ENCODE measurements at regions not wholly inside any gene's neighbourhood (a gene's known extent, or its start where the extent isn't known, plus 50 kb on each side); places are given as distances from the start of the nearest gene placed in this dataset.
"Not testable (repeated sequence)": the region's sequence is repeated elsewhere in the genome, so short reads cannot be mapped to it uniquely, and the experiment has no call there.

DNA sequence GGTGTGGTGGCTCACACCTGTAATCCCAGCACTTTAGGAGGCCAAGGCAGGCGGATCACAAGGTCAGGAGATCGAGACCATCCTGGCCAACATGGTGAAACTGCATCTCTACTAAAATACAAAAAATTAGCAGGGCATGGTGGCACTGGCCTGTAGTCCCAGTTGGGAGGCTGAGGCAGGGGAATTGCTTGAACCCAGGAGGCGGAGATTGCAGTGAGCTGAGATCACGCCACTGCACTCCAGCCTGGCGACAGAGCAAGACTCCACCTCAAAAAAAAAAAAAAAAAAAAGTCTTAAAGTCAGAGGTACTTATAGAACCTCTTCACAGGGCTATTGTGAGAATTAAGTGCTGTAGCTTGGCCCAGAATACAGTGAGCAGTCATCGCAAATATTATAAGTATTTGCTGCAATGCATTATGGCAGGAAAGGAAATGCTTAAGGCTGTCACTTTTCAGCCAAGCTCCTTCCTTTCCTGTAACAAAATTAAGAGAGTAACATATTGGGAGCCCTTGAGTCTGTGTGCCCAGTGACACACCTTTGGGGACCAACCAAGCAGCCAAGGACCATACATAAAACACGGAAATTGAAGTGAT is 110.9 kb upstream of the HAND1 start:
- DNase-seq (ENCODE audit: low read depth) = not testable (repeated sequence)

DNA sequence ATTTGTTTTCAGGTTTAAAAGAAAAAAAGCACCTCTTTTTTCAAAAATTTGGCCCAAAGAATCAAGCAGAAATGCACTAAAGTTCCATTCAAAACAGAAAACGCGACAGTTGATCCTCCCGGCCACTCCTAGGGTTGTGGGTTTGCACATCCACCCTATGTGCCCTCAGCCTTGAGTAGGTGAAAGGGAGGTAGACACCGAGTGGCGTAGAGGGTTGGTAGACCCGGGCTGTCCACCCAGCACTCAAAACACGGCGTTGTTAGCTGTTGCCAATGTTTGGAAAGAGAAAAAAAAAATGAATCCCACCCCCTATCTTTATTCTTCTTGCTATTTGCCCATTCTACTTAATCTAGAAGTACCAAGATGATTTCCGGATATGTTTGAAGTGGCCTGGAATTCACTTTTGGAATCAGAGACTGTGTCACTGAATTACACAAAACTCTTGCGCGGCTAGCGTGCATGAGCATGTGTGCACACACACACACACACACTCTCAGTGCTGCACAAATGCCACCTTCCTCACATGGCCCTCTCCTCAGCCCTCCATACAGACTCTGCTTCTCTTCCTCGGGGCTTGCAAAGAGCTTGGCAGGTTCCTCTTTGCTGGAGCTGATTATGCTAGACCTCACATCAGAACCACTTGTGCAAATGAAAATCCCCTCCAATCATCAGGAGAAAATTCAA is 110.2 kb upstream of the HAND1 start:
- no peak for DNase-seq (ENCODE audit: low read depth)

DNA sequence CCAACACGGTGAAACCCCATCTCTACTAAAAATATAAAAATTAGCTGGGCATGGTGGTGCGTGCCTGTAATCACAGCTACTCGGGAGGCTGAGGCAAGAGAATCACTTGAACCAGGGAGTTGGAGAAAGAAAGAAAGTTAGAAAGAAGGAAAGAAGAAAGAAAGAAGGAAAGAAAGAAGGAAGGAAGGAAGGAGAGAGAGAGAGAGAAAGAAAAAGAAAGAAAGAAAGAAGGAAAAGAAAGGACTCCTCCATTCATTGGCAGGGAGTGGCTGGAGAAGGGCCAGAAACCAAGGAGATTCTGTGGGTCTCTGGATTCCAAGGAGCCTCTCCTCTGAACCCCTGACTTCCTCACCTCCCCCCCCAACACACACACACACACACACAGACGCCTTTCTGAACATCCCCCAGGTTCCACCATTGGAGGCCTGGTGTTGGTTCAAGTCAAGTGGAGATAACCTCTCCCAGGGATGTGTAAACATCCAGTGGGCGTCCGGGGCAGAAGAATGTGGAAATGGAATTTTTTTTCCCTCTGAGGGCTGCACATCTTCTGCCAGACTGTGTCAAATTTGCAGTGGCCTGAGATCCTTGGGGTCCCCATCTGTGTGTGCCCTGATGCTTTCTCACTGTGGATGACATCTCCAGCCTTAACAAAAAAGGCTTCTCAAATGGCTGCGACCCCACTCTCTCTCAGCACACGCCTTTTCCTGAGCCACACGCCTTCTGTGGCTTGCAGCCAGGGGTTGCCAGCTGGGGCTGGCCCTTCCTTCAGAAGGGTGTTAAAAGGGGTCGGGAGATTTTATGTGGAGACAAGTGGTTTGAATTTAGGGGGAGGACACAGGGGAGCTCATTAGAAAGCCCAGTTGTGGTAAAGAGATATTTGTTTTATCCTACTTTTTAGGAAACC is 109.3 kb upstream of the HAND1 start:
- no peak for DNase-seq (ENCODE audit: low read depth)

DNA sequence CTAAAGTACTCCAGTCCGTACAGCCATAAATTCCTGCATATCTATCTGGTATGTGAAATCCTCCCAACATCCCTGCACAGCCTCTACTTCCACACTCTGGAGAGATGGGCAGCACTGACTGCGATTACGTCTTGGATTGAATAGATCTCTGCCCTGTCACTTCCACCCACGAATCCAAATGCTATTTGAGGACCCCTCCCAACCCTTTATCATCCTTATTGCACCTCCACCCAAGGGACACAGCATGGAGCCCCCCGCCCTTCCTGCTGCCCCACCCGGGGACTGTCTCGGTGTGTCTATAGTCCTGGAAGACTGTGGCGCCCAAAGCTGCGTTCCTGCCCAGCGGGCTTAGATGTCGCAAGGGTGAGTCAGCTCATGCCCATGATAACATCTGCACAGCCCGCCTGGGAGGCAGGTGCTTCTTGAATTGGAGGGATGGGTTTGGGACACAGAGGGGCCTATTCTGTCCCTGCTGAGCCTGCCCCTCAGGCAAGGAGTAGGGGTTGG is 105.7 kb upstream of the HAND1 start:
- no peak for DNase-seq (ENCODE audit: low read depth)

DNA sequence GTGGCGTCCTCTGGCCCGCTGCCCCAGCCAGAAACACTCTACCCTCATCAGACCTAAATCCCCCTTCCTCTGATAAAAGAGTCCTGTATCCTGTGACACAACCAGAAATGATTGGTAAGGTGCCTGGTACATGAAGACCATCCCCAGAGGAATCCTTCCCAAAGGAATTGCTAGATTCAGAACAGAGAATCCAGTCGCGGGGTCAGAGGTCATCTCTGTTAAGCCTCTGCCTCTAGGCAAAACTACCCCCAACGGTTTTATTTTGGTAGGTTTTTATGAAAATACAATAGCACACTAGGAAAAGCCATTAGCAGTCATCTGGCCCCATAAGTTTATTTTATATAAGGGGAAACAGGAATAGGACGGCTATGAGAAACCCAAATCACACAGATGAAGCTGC is 102.4 kb upstream of the HAND1 start:
- DNase-seq (ENCODE audit: low read depth) = no peak

DNA sequence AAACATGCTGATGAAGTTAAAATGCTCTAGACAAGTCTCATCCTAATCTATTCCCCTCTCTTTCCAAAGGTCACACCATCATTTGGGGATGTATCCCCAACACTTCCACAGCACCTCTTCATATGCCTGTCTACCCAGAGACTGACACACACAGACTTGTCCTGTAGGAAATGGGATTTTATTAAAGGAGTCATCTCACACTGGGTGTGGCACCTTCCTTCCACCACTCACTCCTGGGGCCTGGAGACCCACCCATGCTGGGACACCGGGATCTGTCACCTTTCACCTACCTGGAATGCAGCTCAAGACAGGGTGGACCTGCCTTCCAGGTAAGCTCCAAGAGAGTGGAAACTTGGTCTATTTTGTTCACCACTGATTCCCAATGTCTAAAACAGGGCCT is 99.4 kb upstream of the HAND1 start:
- no peak for DNase-seq (ENCODE audit: low read depth)

DNA sequence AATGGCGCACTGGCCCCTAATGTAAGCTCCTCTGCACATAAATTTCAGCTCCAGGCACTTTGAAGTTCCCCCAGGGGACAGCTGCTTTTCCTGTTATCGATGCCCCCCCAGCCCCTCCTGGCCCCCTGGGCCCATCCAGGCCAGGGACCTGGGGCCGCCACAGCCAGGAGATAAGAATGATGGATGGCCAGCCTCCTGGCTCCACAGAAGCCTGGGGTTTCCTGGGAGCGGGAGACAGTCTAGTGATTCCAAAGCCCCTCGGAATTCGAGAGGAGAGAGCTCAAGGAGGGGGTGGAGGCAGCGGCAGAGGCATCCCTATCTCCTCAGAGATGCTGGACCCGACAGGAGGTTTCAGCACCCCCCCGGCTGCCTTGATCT is 98.4 kb upstream of the HAND1 start:
- no peak for DNase-seq (ENCODE audit: low read depth)

DNA sequence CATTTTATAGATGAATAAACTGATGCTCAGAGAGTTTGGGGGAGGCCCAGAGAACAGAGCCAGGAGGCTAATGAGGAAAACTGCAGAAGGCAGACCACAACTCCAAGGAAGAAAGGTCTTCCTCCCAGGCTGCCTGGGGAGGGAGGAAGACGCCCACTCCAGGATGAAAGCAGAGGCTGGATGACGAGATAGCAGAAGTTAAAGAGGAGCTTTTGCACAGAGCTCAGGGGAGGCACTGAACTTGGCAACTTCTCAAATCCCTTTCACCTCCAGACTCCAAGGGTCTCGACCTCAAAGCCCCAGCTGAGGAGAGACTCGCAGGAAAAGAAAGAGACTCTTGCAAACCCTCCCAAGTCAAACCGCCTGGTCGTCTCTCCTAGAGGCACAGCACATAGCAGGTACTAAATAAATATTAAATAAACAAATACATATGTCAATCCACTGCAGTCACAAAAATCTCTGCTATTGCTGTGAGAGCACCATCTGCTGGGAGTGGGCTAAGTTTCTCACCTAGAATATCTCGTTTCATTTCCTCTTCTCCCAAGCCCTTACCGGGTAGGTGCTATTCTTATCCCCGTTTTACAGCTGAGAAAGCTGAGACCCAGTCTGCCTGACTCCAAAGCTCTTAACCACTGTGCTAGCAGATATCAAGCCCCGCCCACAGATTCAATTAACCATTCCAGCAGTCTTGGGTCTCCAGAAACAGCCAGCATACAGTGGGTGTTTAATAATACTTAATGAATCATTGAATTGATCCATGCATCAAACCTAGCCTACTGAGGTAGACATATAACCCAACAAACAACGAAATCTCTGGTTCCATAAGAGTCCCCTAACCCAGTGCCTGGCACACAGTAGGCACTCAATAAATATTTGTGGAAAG is 97.8 kb upstream of the HAND1 start:
- DNase-seq (ENCODE audit: low read depth) = no peak

DNA sequence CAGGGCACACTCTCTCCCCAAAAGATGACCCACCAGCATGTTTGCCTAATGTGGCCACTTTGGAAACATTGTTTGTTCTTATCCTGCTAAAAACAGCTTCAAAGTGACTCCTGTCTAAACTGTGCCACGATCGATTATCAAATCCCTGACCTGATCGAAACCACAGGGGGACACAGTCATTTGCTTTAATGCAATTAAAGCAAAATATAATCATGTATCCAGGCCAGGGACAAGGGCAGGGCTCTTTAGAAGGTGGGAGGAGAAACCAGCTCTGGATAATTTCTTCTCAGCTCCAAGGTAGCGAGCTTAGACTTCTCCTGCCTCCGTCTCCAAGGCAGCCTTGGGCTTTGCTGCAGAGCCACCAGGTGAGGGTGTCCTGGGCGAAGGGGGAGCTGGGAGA is 95.0 kb upstream of the HAND1 start:
- no peak for DNase-seq (ENCODE audit: low read depth)

DNA sequence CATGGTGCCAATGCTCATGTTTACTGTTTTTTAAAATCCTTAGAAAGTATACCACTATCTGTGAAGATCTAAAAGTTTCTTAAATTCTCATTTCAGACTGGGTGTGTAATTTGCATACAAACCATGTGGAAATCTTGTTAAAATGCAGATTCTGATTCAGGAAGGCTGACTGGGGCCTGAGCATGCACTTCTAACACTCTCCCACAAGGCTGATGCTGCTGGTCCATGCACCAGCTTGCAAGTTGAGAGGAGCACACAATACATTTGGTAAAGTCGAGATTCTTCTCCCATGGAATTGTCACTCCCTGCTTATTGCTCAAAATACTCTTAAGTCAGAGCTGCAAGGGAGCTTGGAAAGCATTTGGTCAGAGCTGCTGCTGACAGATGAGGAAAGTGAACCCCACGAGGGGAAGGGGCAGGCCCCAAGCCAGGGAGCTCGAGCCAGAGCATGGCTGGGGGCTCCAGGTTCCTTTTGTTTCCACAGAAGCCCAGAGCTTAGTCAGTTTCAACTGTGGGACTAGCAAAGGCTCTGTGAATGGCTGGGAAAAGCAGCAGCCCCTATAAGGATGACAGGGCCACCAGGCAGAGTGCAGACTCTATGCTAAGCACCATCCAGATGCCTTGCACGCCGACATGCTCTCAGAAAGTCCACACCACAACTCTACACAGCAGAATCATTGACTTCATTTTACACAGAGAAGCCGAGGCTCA is 93.5 kb upstream of the HAND1 start:
- DNase-seq (ENCODE audit: low read depth) = no peak

DNA sequence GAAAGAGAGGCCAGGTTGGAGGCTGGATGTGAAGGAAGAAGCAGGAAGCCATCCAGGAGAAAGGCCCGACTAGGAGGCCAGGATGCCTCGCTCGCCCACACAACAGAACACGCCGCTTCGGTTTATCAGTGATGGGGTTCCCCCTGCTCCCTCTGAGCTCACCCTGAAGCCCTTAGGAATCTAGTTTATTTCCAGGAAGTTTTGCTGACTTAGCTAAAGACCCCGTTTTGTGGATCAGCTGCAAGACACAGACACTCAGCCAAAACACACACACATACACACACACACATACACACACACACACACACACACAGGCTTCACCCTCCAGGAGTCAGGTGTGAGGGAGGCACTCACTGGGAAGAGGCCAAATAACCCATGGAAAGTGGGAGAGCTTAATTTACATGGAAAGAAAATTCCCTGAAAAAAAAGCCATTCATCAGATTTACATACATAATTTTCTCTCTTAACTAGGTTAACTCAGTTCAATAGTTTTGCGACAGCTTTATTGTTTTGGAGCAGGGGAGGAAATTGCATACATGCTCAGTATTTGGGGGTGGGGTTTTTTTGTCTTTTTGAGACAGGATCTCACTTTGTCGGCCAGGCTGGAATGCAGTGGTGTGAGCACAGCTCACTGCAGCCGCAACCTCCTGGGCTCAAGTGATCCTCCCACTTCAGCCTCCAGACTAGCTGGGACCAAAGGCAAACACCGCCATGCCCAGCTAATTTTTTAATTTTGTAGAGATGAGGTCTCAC is 92.7 kb upstream of the HAND1 start:
- no peak for DNase-seq (ENCODE audit: low read depth)

DNA sequence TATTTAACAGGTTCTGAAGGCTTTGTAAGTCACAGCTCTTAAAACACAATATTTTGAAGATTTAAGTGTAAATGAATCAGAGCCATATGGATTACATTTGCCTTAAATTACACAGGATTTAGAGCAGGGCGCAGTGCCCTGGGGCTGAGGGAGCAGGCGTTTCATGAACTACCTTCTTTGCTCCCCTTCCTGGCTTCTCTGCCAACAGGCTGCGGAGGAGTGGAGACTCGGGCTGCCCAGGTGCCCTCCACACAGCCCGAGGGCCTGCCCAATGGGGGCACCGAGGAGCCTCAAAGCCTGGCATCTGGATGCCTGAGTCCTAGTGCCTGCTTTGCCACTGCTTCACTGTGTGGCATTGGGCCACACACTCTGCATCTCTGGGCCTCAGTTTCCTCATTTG is 90.6 kb upstream of the HAND1 start:
- DNase-seq (ENCODE audit: low read depth) = no peak

DNA sequence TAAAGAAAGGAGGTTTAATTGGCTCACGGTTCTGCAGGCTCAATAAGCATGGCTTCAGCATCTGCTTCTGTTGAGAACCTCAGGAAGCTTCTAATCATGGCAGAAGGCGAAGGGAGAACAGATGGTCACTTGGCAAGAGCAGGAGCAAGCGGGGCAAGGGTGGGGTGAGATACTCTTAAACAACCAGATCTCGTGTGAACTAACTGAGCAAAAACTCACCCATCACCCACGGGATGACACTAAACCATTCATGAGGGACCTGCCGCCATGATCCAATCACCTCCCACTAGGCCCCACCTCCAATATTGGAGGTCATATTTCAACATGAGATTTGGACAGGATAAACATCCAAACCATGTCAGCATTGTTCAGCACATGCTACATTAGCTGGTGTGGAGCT is 89.1 kb upstream of the HAND1 start:
- DNase-seq (ENCODE audit: low read depth) = no peak

DNA sequence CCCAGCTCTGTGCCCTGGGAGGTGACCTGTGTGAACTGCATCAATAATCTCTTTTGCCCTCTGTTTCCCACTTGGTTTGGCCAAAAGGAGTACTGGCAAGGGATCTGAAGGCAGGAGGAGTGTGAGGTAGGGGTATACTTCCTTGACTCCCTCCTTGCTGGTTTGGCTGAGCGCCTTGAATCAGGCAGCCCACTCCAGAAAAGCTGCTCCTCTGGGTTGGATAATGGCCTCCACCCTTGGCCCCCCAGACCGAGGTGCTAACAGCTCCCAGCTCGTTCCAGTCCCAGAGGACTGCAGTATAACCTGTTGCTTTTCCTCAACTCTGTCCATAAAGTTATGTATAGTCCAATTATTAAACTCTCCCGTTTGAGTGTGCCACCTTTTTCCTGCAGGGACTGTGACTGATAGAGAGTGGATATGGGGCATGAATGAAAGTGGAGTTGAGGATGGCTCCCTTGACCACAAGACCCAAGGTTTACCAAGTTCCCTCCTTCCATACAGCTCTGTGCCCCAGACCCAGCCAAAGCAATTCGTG is 88.2 kb upstream of the HAND1 start:
- no peak for DNase-seq (ENCODE audit: low read depth)

DNA sequence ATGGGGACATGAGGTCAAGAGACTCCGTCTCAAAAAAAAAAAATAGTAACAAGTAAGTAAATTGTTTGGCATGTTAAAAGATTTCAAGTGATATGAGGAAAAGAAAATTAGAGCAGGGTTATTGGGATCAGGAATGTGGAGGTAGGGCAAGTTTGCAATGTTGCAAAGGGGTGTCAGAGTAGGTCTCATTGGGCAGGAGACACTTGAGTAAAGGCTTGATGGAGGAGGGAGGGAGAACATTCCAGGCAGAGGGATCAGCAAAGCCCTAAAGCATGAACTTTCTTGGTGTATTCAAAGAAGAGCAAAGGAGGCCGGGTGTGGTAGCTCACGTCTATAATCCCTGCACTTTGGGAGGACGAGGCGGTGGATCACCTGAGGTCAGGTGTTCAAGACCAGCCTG is 87.1 kb upstream of the HAND1 start:
- no peak for DNase-seq (ENCODE audit: low read depth)

DNA sequence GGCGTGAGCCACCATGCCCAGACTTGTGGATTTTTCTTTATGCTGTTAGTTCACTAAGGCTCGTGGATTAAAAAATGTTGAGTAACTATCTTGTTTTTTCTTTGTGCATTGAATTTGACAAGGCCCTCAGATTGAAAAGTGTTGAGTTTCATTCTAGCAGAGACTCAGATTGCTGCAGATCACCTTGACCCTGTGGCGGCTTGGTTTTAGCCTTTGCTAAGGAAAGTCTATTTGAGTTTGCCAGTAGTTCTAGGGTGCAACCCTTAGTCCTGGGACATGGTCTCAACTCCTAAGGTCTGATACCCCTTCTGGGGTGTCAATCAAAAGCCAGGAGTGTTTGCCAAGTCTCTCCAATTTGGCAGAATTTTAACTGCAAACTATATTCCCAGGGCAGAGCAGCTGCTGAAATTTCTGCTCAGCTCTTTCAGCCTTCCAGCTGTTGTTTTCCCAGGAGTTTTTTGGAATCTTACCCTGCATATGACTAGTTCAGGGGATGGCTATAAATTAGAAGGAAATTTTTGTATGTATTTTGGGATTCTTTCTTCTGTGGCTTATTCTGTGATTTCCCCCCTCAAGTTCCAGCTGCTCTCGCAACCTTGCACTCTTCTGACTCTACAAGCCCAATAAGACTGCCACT is 84.3 kb upstream of the HAND1 start:
- no peak for DNase-seq (ENCODE audit: low read depth)

DNA sequence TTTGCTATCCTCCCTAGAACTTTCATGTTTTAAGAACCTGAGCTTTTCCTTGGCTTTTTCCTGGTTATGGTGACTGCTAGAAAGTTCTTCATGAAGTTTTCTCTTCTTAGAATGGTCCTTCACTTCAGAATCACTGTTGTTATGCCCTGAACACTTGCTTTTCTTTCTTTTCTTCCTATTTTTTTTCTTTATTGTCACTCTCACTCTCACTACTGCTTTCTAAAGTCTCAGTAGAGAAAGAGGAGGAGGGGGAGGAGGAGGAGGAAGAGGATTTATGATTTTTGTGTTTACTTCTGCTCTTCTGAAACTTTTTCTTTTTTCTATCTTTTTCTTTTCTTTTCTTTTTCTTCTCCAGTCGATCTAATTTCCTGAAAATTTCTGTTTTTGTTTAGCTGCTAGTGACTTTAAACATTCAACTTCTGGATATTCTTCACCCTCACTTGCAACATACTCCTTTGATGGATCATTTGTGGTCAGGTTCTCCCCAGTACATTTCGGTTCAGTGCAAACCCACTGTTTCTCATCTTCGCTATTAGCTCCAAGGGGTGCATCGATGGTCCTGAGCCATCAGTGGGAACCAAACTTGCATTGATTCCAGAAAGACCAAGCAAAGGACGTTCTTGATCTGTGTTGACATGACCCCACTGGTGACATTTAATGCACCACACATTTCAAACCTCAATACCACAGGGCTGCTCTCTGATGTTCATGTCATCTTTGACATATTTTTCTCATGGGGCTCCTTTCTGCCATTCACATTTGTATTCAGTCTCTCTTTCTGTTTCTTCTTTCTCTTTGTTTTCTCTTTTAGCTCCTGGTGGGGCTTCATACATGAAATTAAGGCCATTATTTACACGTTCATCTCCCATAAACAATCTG is 81.6 kb upstream of the HAND1 start:
- no peak for DNase-seq (ENCODE audit: low read depth)

DNA sequence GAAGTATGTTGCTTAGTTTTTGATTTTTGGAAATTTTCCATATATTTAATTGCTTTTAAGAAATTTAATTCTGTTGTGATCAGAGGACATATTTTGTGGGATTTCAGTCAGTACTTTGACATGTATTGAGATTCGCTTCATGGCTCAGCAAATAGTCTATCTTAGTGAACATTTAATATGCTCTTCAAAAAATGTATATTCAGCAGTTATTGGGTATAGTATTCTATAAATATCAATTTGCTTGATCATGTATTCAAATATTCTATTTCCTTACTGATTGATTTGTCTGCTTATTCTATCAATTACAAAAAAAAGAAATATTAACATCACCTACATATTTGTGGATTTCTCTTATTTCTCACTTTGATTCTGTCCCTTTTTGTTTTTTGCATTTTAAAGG is 79.5 kb upstream of the HAND1 start:
- DNase-seq (ENCODE audit: low read depth) = no peak

DNA sequence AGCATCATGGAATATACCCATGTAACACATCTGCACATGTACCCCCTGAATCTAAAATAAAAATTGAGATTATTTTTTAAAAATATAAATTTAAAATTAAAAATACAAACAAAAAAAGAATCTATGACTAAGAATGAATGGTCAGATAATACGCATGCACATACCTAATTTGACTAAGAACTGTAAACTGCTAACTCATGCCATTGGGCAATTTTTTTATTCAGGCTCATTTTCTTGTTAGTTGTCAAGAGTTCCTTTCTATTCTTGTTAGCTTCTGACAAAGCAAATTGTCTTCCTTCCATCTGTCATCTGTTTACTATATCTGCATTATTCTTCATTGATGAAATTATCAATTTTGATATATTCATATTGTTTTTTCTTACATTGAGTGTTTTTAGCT is 69.5 kb upstream of the HAND1 start:
- DNase-seq (ENCODE audit: low read depth) = no peak
